ENCODE measurements at regions not wholly inside any gene's neighbourhood (a gene's known extent, or its start where the extent isn't known, plus 50 kb on each side); places are given as distances from the start of the nearest gene placed in this dataset.

GRCh38 chr12:19962192-19962591 lies 406.1 kb upstream of the PDE3A start:
- H3K4me1 ChIP-seq (ENCODE audit: insufficient read depth, low read length): no peaks in the 10 kb centered on the region
- H3K27ac Mint-ChIP-seq: no peak overlapping the region
- no peaks in the 10 kb centered on the region for H3K4me1 Mint-ChIP-seq (ENCODE audit: low read depth)
- no peaks in the 10 kb centered on the region for H3K9me3 Mint-ChIP-seq
- no peaks in the 10 kb centered on the region for H3K36me3 ChIP-seq (ENCODE audit: insufficient read depth, low read length)
- intact Hi-C loops (cut with DNase I, micrococcal nuclease): no loop called here
- POLR2A ChIA-PET: no interaction called here
- H3K9me3 ChIP-seq (ENCODE audit: control insufficient read depth in 1 of 2, insufficient read depth in 1 of 2, low read length in 2 of 2): no peaks in the 10 kb centered on the region
- no peaks in the 10 kb centered on the region for H3K27me3 ChIP-seq (ENCODE audit: control insufficient read depth in 1 of 2, insufficient read depth in 2 of 2, low read length in 2 of 2)
- H3K4me3 Mint-ChIP-seq: no peak overlapping the region
- CTCF ChIA-PET: no interaction called here
- H3K27me3 Mint-ChIP-seq: no peaks in the 10 kb centered on the region
- DNase-seq (no peak), ATAC-seq (ENCODE audit: poor library complexity) (no peak)
- no peaks in the 10 kb centered on the region for H3K36me3 Mint-ChIP-seq (ENCODE audit: low read depth)
- H3K27ac ChIP-seq (ENCODE audit: low read depth in 1 of 2, low read length in 2 of 2): no peak overlapping the region
- TF ChIP-seq, protein P1, sequence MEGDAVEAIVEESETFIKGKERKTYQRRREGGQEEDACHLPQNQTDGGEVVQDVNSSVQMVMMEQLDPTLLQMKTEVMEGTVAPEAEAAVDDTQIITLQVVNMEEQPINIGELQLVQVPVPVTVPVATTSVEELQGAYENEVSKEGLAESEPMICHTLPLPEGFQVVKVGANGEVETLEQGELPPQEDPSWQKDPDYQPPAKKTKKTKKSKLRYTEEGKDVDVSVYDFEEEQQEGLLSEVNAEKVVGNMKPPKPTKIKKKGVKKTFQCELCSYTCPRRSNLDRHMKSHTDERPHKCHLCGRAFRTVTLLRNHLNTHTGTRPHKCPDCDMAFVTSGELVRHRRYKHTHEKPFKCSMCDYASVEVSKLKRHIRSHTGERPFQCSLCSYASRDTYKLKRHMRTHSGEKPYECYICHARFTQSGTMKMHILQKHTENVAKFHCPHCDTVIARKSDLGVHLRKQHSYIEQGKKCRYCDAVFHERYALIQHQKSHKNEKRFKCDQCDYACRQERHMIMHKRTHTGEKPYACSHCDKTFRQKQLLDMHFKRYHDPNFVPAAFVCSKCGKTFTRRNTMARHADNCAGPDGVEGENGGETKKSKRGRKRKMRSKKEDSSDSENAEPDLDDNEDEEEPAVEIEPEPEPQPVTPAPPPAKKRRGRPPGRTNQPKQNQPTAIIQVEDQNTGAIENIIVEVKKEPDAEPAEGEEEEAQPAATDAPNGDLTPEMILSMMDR (IDR thresholded peaks at IDR 0.05): no peak
- H3K4me3 ChIP-seq (ENCODE audit: low read length): no peak overlapping the region

GRCh38 chr12:19963972-19964371 lies 404.4 kb upstream of the PDE3A start:
- intact Hi-C loops (cut with DNase I, micrococcal nuclease): no loop called here
- no peaks in the 10 kb centered on the region for H3K27me3 ChIP-seq (ENCODE audit: control insufficient read depth in 1 of 2, insufficient read depth in 2 of 2, low read length in 2 of 2)
- H3K4me1 ChIP-seq (ENCODE audit: insufficient read depth, low read length): no peaks in the 10 kb centered on the region
- H3K27ac ChIP-seq (ENCODE audit: low read depth in 1 of 2, low read length in 2 of 2): no peak overlapping the region
- Mint-ChIP-seq H3K36me3 (ENCODE audit: low read depth) (no peaks in the 10 kb centered on the region), H3K4me1 (ENCODE audit: low read depth) (no peaks in the 10 kb centered on the region), H3K27me3 (no peaks in the 10 kb centered on the region), H3K9me3 (no peaks in the 10 kb centered on the region), H3K4me3 (no peak overlapping the region), H3K27ac (no peak overlapping the region)
- TF ChIP-seq, protein P1 (IDR thresholded peaks at IDR 0.05): no peak
- H3K36me3 ChIP-seq (ENCODE audit: insufficient read depth, low read length): no peaks in the 10 kb centered on the region
- ChIA-PET CTCF (no interaction called here), POLR2A (no interaction called here)
- ATAC-seq (ENCODE audit: poor library complexity): no peak
- no peaks in the 10 kb centered on the region for H3K9me3 ChIP-seq (ENCODE audit: control insufficient read depth in 1 of 2, insufficient read depth in 1 of 2, low read length in 2 of 2)
- no peak overlapping the region for H3K4me3 ChIP-seq (ENCODE audit: low read length)
- no peak for DNase-seq

GRCh38 chr12:19964549-19964948 lies 403.8 kb upstream of the PDE3A start:
- no peak overlapping the region for H3K27ac Mint-ChIP-seq
- intact Hi-C loops (cut with DNase I, micrococcal nuclease): no loop called here
- ATAC-seq (ENCODE audit: poor library complexity) (no peak), DNase-seq (no peak)
- H3K9me3 ChIP-seq (ENCODE audit: control insufficient read depth in 1 of 2, insufficient read depth in 1 of 2, low read length in 2 of 2): no peaks in the 10 kb centered on the region
- no peaks in the 10 kb centered on the region for H3K36me3 Mint-ChIP-seq (ENCODE audit: low read depth)
- no peaks in the 10 kb centered on the region for H3K4me1 ChIP-seq (ENCODE audit: insufficient read depth, low read length)
- no peaks in the 10 kb centered on the region for H3K4me1 Mint-ChIP-seq (ENCODE audit: low read depth)
- CTCF ChIA-PET: no interaction called here
- POLR2A ChIA-PET: no interaction called here
- H3K4me3 ChIP-seq (ENCODE audit: low read length): no peak overlapping the region
- H3K9me3 Mint-ChIP-seq: no peaks in the 10 kb centered on the region
- H3K4me3 Mint-ChIP-seq: no peak overlapping the region
- H3K27ac ChIP-seq (ENCODE audit: low read depth in 1 of 2, low read length in 2 of 2): no peak overlapping the region
- no peaks in the 10 kb centered on the region for H3K27me3 Mint-ChIP-seq
- H3K27me3 ChIP-seq (ENCODE audit: control insufficient read depth in 1 of 2, insufficient read depth in 2 of 2, low read length in 2 of 2): no peaks in the 10 kb centered on the region
- TF ChIP-seq, protein P1 (IDR thresholded peaks at IDR 0.05): no peak
- H3K36me3 ChIP-seq (ENCODE audit: insufficient read depth, low read length): no peaks in the 10 kb centered on the region

All from CD4-positive, alpha-beta T cell (primary cell).